NT2/D1 (cell line): ENCODE measurements at regions not wholly inside any gene's neighbourhood (a gene's known extent, or its start where the extent isn't known, plus 50 kb on each side); places are given as distances from the start of the nearest gene placed in this dataset.
"Not testable (repeated sequence)": the region's sequence is repeated elsewhere in the genome, so short reads cannot be mapped to it uniquely, and the experiment has no call there.

Experiments
- DNase-seq: peaks from one replicate; pipeline ENCODE4 v3.0.0-alpha.2; 2011; ENCODE audit warnings: low read depth, low spot score
- H3K27me3 ChIP-seq: 2 replicates; pipeline ENCODE4 v1.6.0; 2011; ENCODE audit warnings: mild to moderate bottlenecking; ENCODE audit not compliant: insufficient read length, insufficient read depth
- H3K36me3 ChIP-seq: 2 replicates; pipeline ENCODE4 v1.6.1; 2011; ENCODE audit warnings: mild to moderate bottlenecking, low read length, mixed read lengths; ENCODE audit not compliant: insufficient read depth, insufficient read length
- H3K4me1 ChIP-seq: 2 replicates; pipeline ENCODE4 v1.5.1; 2011; ENCODE audit not compliant: insufficient read depth, insufficient read length
- H3K4me3 ChIP-seq: 2 replicates; pipeline ENCODE4 v1.5.1; 2011; ENCODE audit warnings: low read depth; ENCODE audit not compliant: insufficient read length
- H3K9ac ChIP-seq: 2 replicates; pipeline ENCODE4 v1.6.0; 2011; ENCODE audit warnings: low read depth; ENCODE audit not compliant: insufficient read length
- H3K9me3 ChIP-seq: 2 replicates; pipeline ENCODE4 v1.5.1; 2011; ENCODE audit warnings: mild to moderate bottlenecking, low read length; ENCODE audit not compliant: insufficient read depth
- SUZ12 ChIP-seq: IDR thresholded peaks from 2 replicates; pipeline ENCODE4 v1.6.1; 2011; ENCODE audit not compliant: insufficient read length, insufficient read depth; ENCODE audit errors: extremely low read depth
- YY1 ChIP-seq: IDR thresholded peaks from 2 replicates; pipeline ENCODE4 v1.6.1; 2011; ENCODE audit not compliant: insufficient read length, insufficient read depth
- ZNF274 ChIP-seq: IDR thresholded peaks from 2 replicates; pipeline ENCODE4 v1.6.1; 2011; ENCODE audit warnings: mild to moderate bottlenecking, low read depth, low read length

- H3K9ac ChIP-seq: no peak overlapping the region
- H3K4me1 ChIP-seq: no peaks in the 10 kb centered on the region
- DNase-seq: no peak
- H3K36me3 ChIP-seq: no peaks in the 10 kb centered on the region
- no peaks in the 10 kb centered on the region for H3K9me3 ChIP-seq
- H3K27me3 ChIP-seq: no peaks in the 10 kb centered on the region
- TF ChIP-seq ZNF274 (no peak), YY1 (no peak), SUZ12 (no peak)
- H3K4me3 ChIP-seq: no peak overlapping the region
These were observed 66.4 kb upstream of the SESTD1 start for GRCh38 chr2:179331061-179331460.

DNA sequence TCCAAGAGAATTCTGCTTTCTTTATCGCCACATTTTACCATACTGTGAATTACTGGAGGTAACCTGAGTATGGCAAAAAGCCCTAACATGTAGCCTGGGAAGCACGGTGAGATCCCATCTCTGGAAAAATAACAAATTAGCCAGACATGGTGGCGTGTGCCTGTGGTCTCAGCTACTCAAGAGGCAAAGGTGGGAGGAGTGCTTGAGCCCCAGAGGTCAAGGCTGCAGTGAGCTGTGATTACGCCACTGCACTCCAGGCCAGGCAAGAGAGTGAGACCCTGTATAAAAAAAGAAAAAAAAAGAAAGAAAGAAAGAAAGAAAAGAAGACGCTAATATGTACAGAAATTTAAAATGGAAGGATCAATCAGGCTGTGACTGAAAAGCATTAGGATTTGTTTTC is 57.7 kb upstream of the SESTD1 start:
- DNase-seq: no peak
- H3K27me3 ChIP-seq: no peaks in the 10 kb centered on the region
- H3K4me3 ChIP-seq: no peak overlapping the region
- H3K9ac ChIP-seq: no peak overlapping the region
- no peaks in the 10 kb centered on the region for H3K9me3 ChIP-seq
- H3K4me1 ChIP-seq: no peaks in the 10 kb centered on the region
- TF ChIP-seq YY1 (no peak), ZNF274 (no peak), SUZ12 (no peak)
- H3K36me3 ChIP-seq: no peaks in the 10 kb centered on the region

DNA sequence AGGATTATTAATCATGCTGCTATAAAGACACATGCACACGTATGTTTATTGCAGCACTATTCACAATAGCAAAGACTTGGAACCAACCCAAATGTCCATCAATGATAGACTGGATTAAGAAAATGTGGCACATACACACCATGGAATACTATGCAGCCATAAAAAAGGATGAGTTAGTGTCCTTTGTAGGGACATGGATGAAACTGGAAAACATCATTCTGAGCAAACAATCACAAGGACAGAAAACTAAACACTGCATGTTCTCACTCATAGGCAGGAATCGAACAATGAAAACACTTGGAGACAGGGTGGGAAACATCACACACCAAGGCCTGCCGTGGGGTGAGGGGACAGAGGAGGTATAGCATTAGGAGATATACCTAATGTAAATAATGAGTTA is 56.4 kb upstream of the SESTD1 start:
- not testable (repeated sequence) for H3K36me3 ChIP-seq, H3K27me3 ChIP-seq, DNase-seq, H3K9me3 ChIP-seq, H3K4me3 ChIP-seq, H3K4me1 ChIP-seq, H3K9ac ChIP-seq

GRCh38 chr2:179314729-179315128 is 50.1 kb upstream of the SESTD1 start:
- not testable (repeated sequence) for H3K4me3 ChIP-seq, H3K36me3 ChIP-seq, H3K9ac ChIP-seq

More at GRCh38 chr2:179314729-179315128, 50.1 kb upstream of the SESTD1 start:
- not testable (repeated sequence) for H3K4me1 ChIP-seq, DNase-seq, H3K27me3 ChIP-seq
- H3K9me3 ChIP-seq: peaks cover 15% of the 10 kb centered on the region
